OCI-LY7 (cell line): ENCODE measurements at regions not wholly inside any gene's neighbourhood (a gene's known extent, or its start where the extent isn't known, plus 50 kb on each side); places are given as distances from the start of the nearest gene placed in this dataset.

Source experiments
- BruUV-seq: library from RNA; stranded (reverse); fragments of 400-500 nt; replicated peaks from 2 replicates; lab custom pipeline; 2021; lab: Mats Ljungman, UMichigan
- CTCF ChIA-PET: fragments of 300-600 bp; sonication (Branson Sonifier 250); formaldehyde crosslinking; loops from one replicate; lab custom pipeline; 2022; ENCODE audit warnings: antibody characterized with exemption; ENCODE audit not compliant: unreplicated experiment; lab: Charles Lee
- POLR2A ChIA-PET: fragments of 300-600 bp; sonication (Branson Sonifier 250); formaldehyde crosslinking; loops from one replicate; lab custom pipeline; 2022; ENCODE audit warnings: antibody characterized with exemption; lab: Charles Lee
- DNase-seq: peaks from one replicate; pipeline ENCODE4 v3.0.0-alpha.2; 2015; ENCODE audit warnings: low spot score
- H2AFZ ChIP-seq: fragments of 200-600 bp; sonication (generic), shearing (Covaris generic); 2 replicates; pipeline ENCODE4 v1.6.1; 2014; ENCODE audit warnings: mild to moderate bottlenecking, antibody characterized with exemption, low read length, moderate library complexity
- H3K27ac ChIP-seq: fragments of 200-600 bp; sonication (generic); 2 replicates; pipeline ENCODE4 v1.5.1; 2014; ENCODE audit warnings: mixed run types, low read depth, mild to moderate bottlenecking, moderate library complexity, low read length, inconsistent platforms; ENCODE audit not compliant: poor library complexity, severe bottlenecking
- H3K36me3 ChIP-seq: fragments of 200-600 bp; sonication (generic); 2 replicates; pipeline ENCODE4 v1.6.1; 2014; ENCODE audit warnings: mild to moderate bottlenecking, antibody characterized with exemption, low read length, moderate library complexity, mixed read lengths; ENCODE audit not compliant: insufficient read depth
- H3K4me1 ChIP-seq: fragments of 200-600 bp; sonication (generic); 2 replicates; pipeline ENCODE4 v1.5.1; 2014; ENCODE audit warnings: mild to moderate bottlenecking, low read length; ENCODE audit not compliant: insufficient read depth, poor library complexity, severe bottlenecking
- H3K4me2 ChIP-seq: fragments of 200-600 bp; sonication (generic); 2 replicates; pipeline ENCODE4 v1.6.1; 2014; ENCODE audit warnings: mild to moderate bottlenecking, low read length
- H3K4me3 ChIP-seq: fragments of 200-600 bp; sonication (generic); 2 replicates; pipeline ENCODE4 v1.5.1; 2014; ENCODE audit warnings: mild to moderate bottlenecking, low read depth, low read length; ENCODE audit not compliant: poor library complexity, severe bottlenecking
- H3K79me2 ChIP-seq: fragments of 200-600 bp; sonication (generic); 2 replicates; pipeline ENCODE4 v1.6.1; 2016; ENCODE audit warnings: low read depth, mild to moderate bottlenecking, low read length, moderate library complexity, mixed read lengths; ENCODE audit not compliant: insufficient read depth
- H3K9me2 ChIP-seq: fragments of 200-600 bp; sonication (generic); 2 replicates; pipeline ENCODE4 v1.6.1; 2016; ENCODE audit warnings: mild to moderate bottlenecking, low read length, mixed read lengths; ENCODE audit not compliant: insufficient read depth
- H3K9me3 ChIP-seq: fragments of 200-600 bp; sonication (generic); 2 replicates; pipeline ENCODE4 v1.6.1; 2014; ENCODE audit warnings: mild to moderate bottlenecking, mixed run types, low read length, mixed read lengths
- H4K20me1 ChIP-seq: fragments of 200-600 bp; sonication (generic); 2 replicates; pipeline ENCODE4 v1.6.1; 2014; ENCODE audit warnings: mild to moderate bottlenecking, antibody characterized with exemption, low read length, moderate library complexity, mixed read lengths; ENCODE audit not compliant: insufficient read depth
- CTCF ChIP-seq: fragments of 200-600 bp; sonication (generic); conservative IDR thresholded peaks from 2 replicates; pipeline ENCODE4 v1.5.1; 2014; ENCODE audit warnings: mild to moderate bottlenecking, antibody characterized with exemption, low read length, moderate library complexity, mixed read lengths
- EZH2phosphoT487 ChIP-seq: fragments of 200-600 bp; sonication (generic); IDR thresholded peaks from 2 replicates; pipeline ENCODE4 v1.6.1; 2018; ENCODE audit warnings: low read depth, borderline replicate concordance, mild to moderate bottlenecking, mixed run types, antibody characterized with exemption, low read length, moderate library complexity, mixed read lengths
- intact Hi-C: fragments of 100-400 bp; cut with micrococcal nuclease; formaldehyde crosslinking; loops from one replicate; pipeline ENCODE4 v1.10.0; 2022; ENCODE audit not compliant: unreplicated experiment

GRCh38 chr21:27589781-27590180 lies 622.9 kb upstream of the ADAMTS5 start:
- Histone ChIP-seq H2AFZ (no peak overlapping the region), H3K27ac (no peak overlapping the region), H3K79me2 (no peaks in the 10 kb centered on the region), H4K20me1 (no peaks in the 10 kb centered on the region), H3K9me2 (no peaks in the 10 kb centered on the region), H3K36me3 (no peaks in the 10 kb centered on the region), H3K4me3 (no peak overlapping the region), H3K9me3 (no peaks in the 10 kb centered on the region), H3K4me2 (no peak overlapping the region), H3K4me1 (no peaks in the 10 kb centered on the region)
- intact Hi-C loops, result no loop called here
- ChIA-PET POLR2A (no interaction called here), CTCF (no interaction called here)
- no TSS peak for BruUV-seq
- no peak for DNase-seq
- TF ChIP-seq CTCF, result no peak
- no peak for TF ChIP-seq EZH2phosphoT487

GRCh38 chr21:27586986-27587385 lies 620.1 kb upstream of the ADAMTS5 start:
- no peak overlapping the region for H2AFZ ChIP-seq
- TF ChIP-seq CTCF (no peak), EZH2phosphoT487 (no peak)
- no peaks in the 10 kb centered on the region for H3K36me3 ChIP-seq
- no peak for DNase-seq
- no TSS peak for BruUV-seq
- no peak overlapping the region for H3K27ac ChIP-seq
- H3K9me2 ChIP-seq, result no peaks in the 10 kb centered on the region
- no peaks in the 10 kb centered on the region for H4K20me1 ChIP-seq
- H3K4me1 ChIP-seq, result no peaks in the 10 kb centered on the region
- POLR2A ChIA-PET, result interaction anchor here (0.8 kb wide), 1 partner anchor 64 kb away, joined by 3 read pairs; no protein-coding TSS in a partner anchor
- CTCF ChIA-PET, result no interaction called here
- peaks cover 7% of the 10 kb centered on the region; the same call in 1 of the 2 replicates for H3K9me3 ChIP-seq
- H3K4me3 ChIP-seq, result no peak overlapping the region
- H3K4me2 ChIP-seq, result no peak overlapping the region
- intact Hi-C loops, result no loop called here
- H3K79me2 ChIP-seq, result no peaks in the 10 kb centered on the region

GRCh38 chr21:27586326-27586725 lies 619.4 kb upstream of the ADAMTS5 start:
- Histone ChIP-seq H4K20me1 (no peaks in the 10 kb centered on the region), H3K27ac (no peak overlapping the region), H3K4me3 (no peak overlapping the region), H3K4me2 (no peak overlapping the region), H2AFZ (no peak overlapping the region), H3K36me3 (no peaks in the 10 kb centered on the region), H3K9me3 (peaks cover 7% of the 10 kb centered on the region; the same call in 1 of the 2 replicates), H3K4me1 (no peaks in the 10 kb centered on the region), H3K9me2 (no peaks in the 10 kb centered on the region), H3K79me2 (no peaks in the 10 kb centered on the region)
- TF ChIP-seq EZH2phosphoT487 (no peak), CTCF (no peak)
- intact Hi-C loops, result no loop called here
- ChIA-PET POLR2A (interaction anchor here (0.8 kb wide), 1 partner anchor 65 kb away, joined by 3 read pairs; no protein-coding TSS in a partner anchor), CTCF (no interaction called here)
- BruUV-seq, result no TSS peak
- no peak for DNase-seq
